ENCODE measurements at regions not wholly inside any gene's neighbourhood (a gene's known extent, or its start where the extent isn't known, plus 50 kb on each side); places are given as distances from the start of the nearest gene placed in this dataset.

DNA sequence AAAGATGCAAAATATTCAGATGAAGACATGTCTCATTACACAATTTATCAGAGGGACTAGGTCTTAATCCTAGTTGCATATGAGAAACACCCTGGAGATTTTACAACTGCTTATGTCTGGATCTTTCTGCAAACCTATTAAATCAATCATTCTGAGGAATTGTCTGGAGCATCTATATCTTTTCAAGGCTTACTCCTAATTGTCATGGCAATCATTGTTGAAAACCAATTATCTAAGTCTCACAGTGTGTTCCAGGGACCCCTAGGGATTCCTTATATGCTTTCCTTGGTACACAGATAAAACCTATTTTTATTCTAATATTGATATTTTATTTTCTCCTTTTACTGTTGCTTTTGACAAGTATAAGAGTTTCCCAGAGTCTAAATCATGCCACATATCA, 696.9 kb upstream of the EYS start:
- TF ChIP-seq ZFX (IDR thresholded peaks at IDR 0.05; ENCODE audit: borderline replicate concordance) = no peak
- TF ChIP-seq, protein P1, sequence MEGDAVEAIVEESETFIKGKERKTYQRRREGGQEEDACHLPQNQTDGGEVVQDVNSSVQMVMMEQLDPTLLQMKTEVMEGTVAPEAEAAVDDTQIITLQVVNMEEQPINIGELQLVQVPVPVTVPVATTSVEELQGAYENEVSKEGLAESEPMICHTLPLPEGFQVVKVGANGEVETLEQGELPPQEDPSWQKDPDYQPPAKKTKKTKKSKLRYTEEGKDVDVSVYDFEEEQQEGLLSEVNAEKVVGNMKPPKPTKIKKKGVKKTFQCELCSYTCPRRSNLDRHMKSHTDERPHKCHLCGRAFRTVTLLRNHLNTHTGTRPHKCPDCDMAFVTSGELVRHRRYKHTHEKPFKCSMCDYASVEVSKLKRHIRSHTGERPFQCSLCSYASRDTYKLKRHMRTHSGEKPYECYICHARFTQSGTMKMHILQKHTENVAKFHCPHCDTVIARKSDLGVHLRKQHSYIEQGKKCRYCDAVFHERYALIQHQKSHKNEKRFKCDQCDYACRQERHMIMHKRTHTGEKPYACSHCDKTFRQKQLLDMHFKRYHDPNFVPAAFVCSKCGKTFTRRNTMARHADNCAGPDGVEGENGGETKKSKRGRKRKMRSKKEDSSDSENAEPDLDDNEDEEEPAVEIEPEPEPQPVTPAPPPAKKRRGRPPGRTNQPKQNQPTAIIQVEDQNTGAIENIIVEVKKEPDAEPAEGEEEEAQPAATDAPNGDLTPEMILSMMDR (IDR thresholded peaks at IDR 0.05) = no peak
- no peak overlapping the region for H3K27ac ChIP-seq

DNA sequence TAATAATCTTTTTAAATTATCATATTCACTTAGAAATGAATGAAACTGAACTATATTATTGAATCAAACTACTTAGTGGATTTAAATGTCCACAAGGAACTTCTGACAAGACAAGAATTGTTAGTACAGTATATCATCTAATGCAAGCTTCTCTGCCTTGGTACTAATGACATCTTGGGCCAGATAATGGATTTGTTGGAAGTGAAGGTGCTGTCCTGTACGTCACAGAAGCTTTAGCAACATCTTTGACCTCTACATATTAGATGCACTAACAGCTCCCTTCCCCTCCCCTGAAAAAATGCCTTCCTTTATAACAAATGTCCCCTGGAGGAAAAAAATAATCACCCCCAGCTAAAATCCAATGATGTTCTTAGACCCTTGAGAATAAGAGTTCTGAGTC, 695.8 kb upstream of the EYS start:
- H3K27ac ChIP-seq = no peak overlapping the region
- no peak for TF ChIP-seq ZFX (IDR thresholded peaks at IDR 0.05; ENCODE audit: borderline replicate concordance)
- TF ChIP-seq, protein P1 (IDR thresholded peaks at IDR 0.05) = no peak

DNA sequence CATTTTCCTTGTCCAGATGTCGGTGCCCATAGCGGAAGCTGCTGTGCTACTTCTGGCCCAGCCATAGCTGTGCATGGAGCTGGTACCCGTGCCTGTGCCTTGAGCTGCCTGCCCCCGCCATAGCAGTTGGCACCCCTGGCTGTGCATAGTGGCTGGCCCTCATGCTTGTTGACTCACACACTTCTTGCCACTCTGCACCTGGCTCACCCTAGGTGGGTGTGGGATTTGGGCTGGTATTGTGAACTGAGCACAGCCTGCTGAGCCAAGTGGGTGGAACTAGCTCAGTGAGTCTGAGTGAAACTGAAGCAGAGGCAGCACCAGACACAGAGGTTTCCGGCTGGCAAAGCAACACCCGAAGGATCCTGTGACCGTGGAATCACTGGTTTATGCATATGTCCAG, 689.5 kb upstream of the EYS start:
- TF ChIP-seq ZFX (IDR thresholded peaks at IDR 0.05; ENCODE audit: borderline replicate concordance) = no peak
- no peak overlapping the region for H3K27ac ChIP-seq

DNA sequence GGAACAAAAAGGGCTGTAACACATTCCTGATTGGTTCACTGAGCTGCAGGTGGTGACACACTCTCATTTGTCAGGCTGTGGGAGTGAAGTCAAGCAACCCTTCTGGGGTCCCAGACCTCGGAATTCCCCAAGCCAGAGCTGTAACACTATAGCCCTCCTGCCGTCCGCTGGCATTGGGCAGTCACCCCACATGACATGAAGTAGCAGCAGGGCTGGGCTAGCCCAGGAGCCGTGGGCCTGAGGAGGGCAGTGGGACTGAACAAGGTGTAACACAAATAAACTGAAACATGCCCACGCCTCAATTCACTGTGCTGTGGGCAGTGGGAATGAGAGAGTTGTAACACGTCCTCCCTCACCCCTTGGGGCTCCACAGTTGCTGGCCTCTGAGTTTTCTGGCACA, 689.1 kb upstream of the EYS start:
- no peak overlapping the region for H3K27ac ChIP-seq

DNA sequence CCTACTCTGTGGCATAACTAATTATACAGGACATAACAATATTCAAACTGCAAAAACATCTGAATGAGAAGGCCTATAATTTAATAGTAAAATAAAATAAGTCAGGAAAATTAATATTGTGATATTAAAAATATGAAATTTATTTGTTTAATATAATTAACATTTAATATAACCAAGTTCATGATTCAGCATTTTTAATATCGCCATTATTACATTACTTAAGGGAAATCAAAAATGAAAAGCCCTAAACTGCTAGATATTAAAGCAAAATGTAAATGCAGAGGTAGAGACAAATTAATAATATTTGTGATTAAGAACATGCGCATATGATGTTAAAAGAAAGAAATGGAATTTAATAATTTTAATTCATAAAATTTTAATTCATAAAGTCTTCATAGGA, 683.4 kb upstream of the EYS start:
- no peak for TF ChIP-seq ZFX (IDR thresholded peaks at IDR 0.05; ENCODE audit: borderline replicate concordance)
- TF ChIP-seq, protein P1 (IDR thresholded peaks at IDR 0.05) = no peak
- H3K27ac ChIP-seq = no peak overlapping the region

More for the DNA sequence above, 689.1 kb upstream of the EYS start:
- no peak for TF ChIP-seq ZFX (IDR thresholded peaks at IDR 0.05; ENCODE audit: borderline replicate concordance)
- TF ChIP-seq, protein P1 (IDR thresholded peaks at IDR 0.05) = no peak

DNA sequence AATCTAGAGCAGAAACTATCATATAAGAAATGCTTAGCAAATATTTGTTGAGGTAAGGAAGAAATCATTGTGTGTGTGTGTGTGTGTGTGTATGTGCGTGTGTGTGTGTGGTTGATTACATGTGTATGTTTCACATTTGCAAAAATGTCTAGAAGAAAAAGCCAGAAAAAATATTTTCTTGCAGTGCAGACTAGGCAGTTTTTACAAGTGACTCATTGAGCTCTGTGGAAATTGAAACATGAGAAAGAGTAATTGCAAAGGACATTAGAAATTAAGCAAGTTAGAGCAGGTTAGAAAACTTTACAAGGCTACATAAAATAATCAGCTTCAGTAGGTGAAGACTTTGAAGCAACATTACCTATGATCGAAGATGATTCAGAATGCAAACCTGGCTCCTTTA, 669.0 kb upstream of the EYS start:
- H3K27ac ChIP-seq = no peak overlapping the region
- TF ChIP-seq, protein P1 (IDR thresholded peaks at IDR 0.05) = no peak
- TF ChIP-seq ZFX (IDR thresholded peaks at IDR 0.05; ENCODE audit: borderline replicate concordance) = no peak

DNA sequence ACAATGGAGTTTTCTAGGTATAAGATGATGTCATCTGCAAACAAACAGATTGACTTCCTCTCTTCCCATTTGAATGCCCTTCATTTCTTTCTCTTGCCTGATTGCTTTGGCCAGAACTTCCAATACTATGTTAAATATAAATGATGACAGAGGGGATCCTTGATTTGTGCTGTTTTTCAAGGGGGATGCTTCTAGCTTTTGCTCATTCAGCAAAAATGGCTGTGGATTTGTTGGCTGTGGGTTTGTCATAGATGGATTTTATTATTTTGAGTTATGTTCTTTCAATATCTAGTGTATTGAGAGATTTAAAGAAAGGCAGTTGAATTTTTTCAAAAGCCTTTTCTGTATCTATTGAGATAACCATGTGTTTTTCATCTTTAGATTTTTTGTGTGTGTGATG, 662.4 kb upstream of the EYS start:
- H3K27ac ChIP-seq = no peak overlapping the region
- TF ChIP-seq, protein P1 (IDR thresholded peaks at IDR 0.05) = no peak
- no peak for TF ChIP-seq ZFX (IDR thresholded peaks at IDR 0.05; ENCODE audit: borderline replicate concordance)

DNA sequence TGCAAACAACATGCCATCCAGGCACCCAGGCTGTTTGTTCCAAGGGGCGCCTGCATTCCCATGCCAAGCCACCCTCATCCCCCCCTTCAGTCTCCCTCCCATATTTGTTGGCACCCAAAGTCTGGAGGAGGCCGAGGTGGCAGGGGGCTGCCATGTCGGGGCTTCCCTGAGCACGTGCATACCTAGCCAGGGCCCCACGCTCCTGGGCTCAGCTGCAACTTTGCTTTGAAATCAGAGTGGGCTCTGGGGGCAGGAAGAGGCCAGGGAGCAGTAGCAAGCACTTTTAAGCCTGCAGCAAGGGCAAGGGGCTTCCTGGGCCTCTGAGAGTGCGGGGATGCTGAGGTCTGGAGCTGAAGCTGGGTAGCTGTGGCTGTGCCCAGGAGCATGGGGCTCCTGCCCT, 655.9 kb upstream of the EYS start:
- TF ChIP-seq ZFX (IDR thresholded peaks at IDR 0.05; ENCODE audit: borderline replicate concordance) = no peak
- TF ChIP-seq, protein P1 (IDR thresholded peaks at IDR 0.05) = no peak
- H3K27ac ChIP-seq = no peak overlapping the region
